Spinal cord (tissue), 9 donors: ENCODE measurements at regions not wholly inside any gene's neighbourhood (a gene's known extent, or its start where the extent isn't known, plus 50 kb on each side); places are given as distances from the start of the nearest gene placed in this dataset.
"Not testable (repeated sequence)": the region's sequence is repeated elsewhere in the genome, so short reads cannot be mapped to it uniquely, and the experiment has no call there.

ENCODE experiments used
- DNase-seq, 6 donors: peaks; one replicate each; pipeline versions ENCODE4 v3.0.0 to v3.0.0-alpha.2; 2013 to 2015; ENCODE audit warnings: low spot score in 6 of 6, low read depth in 4 of 6
- H3K27ac ChIP-seq: one replicate; pipeline ENCODE4 v1.5.1; 2013; ENCODE audit warnings: low read depth, low read length, control low read depth
- H3K27me3 ChIP-seq: one replicate; pipeline ENCODE4 v1.6.1; 2013; ENCODE audit warnings: low read length; ENCODE audit not compliant: control insufficient read depth, insufficient read depth
- H3K36me3 ChIP-seq: one replicate; pipeline ENCODE4 v1.6.1; 2013; ENCODE audit warnings: low read length; ENCODE audit not compliant: control insufficient read depth, insufficient read depth
- H3K4me1 ChIP-seq: one replicate; pipeline ENCODE4 v1.6.1; 2013; ENCODE audit warnings: low read length; ENCODE audit not compliant: control insufficient read depth, insufficient read depth
- H3K4me3 ChIP-seq: one replicate; pipeline ENCODE4 v1.5.1; 2013; ENCODE audit warnings: low read depth, low read length, control low read depth
- H3K9me3 ChIP-seq: one replicate; pipeline ENCODE4 v1.6.1; 2013; ENCODE audit warnings: low read length; ENCODE audit not compliant: control insufficient read depth, insufficient read depth
- WGBS: methylation state at CpG from one replicate; pipeline ENCODE4 v1.1.5; 2013; ENCODE audit warnings: missing lambda C conversion rate; ENCODE audit not compliant: insufficient coverage; 5-methylcytosine and 5-hydroxymethylcytosine counted together
- donor health status: healthy.

DNA sequence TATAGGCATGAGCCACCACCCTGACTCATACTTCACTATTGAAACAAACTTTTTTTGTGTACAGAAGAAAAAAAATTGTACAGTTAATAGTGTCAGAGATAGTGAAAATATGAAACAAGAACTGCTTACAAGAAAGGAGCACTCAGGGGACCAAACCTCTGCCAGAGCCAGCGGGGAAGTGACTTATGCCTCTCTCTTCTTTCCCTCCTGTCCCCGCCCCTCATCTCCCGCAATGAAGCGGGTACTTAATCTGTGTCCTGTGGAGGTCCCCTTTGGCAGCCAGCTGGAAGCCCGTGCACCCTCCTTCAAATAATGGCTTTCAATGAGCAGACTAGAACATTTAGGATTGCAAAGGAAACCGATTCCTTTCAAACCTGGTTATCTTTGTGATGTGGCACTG is 51.5 kb downstream of the PPIAL4A start:
- H3K9me3 ChIP-seq, H3K36me3 ChIP-seq, H3K27ac ChIP-seq, DNase-seq, H3K4me1 ChIP-seq, H3K27me3 ChIP-seq, H3K4me3 ChIP-seq: not testable (repeated sequence)
- no CpG with 5 or more reads among the region's 6 CpGs for WGBS

GRCh38 chr1:120941836-120942217 is 52.3 kb downstream of the PPIAL4A start:
- H3K36me3 ChIP-seq, H3K9me3 ChIP-seq, H3K27me3 ChIP-seq, H3K4me1 ChIP-seq, H3K27ac ChIP-seq, DNase-seq: not testable (repeated sequence)
- no CpG with 5 or more reads among the region's 12 CpGs for WGBS
- peak overlapping the region; percentile 39 for H3K4me3 ChIP-seq

- DNase-seq = peak in 4 of 6 donors; percentile 20 to 79 (median 53)
- H3K9me3 ChIP-seq, H3K27me3 ChIP-seq, H3K4me1 ChIP-seq, H3K36me3 ChIP-seq: not testable (repeated sequence)
- under 1% methylated on average over 28 of the region's 34 CpGs for WGBS
- H3K27ac ChIP-seq = peak overlapping the region; percentile 40
- H3K4me3 ChIP-seq = peak overlapping the region; percentile 39
Measured at GRCh38 chr1:120942218-120942944, 52.8 kb downstream of the PPIAL4A start.

- H3K36me3 ChIP-seq, H3K4me1 ChIP-seq, H3K27ac ChIP-seq, H3K4me3 ChIP-seq, DNase-seq, H3K9me3 ChIP-seq, H3K27me3 ChIP-seq: not testable (repeated sequence)
- no CpG with 5 or more reads among the region's 9 CpGs for WGBS
Measured at GRCh38 chr1:120942945-120943319, 53.4 kb downstream of the PPIAL4A start.

- not testable (repeated sequence) for DNase-seq, H3K27ac ChIP-seq, H3K9me3 ChIP-seq, H3K36me3 ChIP-seq, H3K4me1 ChIP-seq, H3K27me3 ChIP-seq, H3K4me3 ChIP-seq
- WGBS = no CpG with 5 or more reads among the region's 20 CpGs
Measured at GRCh38 chr1:120944691-120945090, 55.1 kb downstream of the PPIAL4A start.

- not testable (repeated sequence) for H3K4me3 ChIP-seq, H3K4me1 ChIP-seq, H3K27ac ChIP-seq, H3K27me3 ChIP-seq, H3K9me3 ChIP-seq, DNase-seq, H3K36me3 ChIP-seq
- WGBS = 100% methylated on average over 3 of the region's 10 CpGs
Measured at GRCh38 chr1:120945122-120945521, 55.6 kb downstream of the PPIAL4A start.

- H3K4me3 ChIP-seq, H3K9me3 ChIP-seq, H3K27me3 ChIP-seq, H3K27ac ChIP-seq, H3K4me1 ChIP-seq, DNase-seq, H3K36me3 ChIP-seq: not testable (repeated sequence)
- 100% methylated on average over 1 of the region's 4 CpGs for WGBS
Measured at GRCh38 chr1:120947114-120947513, 57.5 kb downstream of the PPIAL4A start.

- 100% methylated on average over 2 of the region's 11 CpGs for WGBS
- not testable (repeated sequence) for H3K4me3 ChIP-seq, H3K4me1 ChIP-seq, H3K27me3 ChIP-seq, DNase-seq, H3K27ac ChIP-seq, H3K36me3 ChIP-seq, H3K9me3 ChIP-seq
Measured at GRCh38 chr1:120949724-120950123, 60.2 kb downstream of the PPIAL4A start.

DNA sequence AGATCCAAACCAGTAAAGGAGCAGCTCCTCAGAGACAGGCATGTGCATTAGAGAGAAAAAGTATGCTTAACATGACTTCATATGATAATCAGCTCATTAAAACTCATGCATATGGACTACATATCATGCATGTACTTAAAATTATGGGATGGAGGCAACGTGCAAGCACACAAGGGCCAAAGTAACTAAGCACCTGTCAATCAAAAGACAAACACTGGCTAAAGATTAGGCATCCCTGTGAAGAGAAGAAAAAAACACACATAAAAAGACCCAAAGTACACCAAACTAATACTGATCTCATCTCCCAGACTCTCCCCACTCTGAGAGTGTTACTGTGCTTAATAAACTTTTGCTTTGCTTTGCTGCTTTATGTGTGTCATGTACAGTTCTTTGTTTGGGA is 61.1 kb downstream of the PPIAL4A start:
- DNase-seq, H3K27ac ChIP-seq, H3K4me3 ChIP-seq, H3K9me3 ChIP-seq, H3K36me3 ChIP-seq, H3K4me1 ChIP-seq, H3K27me3 ChIP-seq: not testable (repeated sequence)
- no CpG with 5 or more reads among the region's 1 CpG for WGBS

DNA sequence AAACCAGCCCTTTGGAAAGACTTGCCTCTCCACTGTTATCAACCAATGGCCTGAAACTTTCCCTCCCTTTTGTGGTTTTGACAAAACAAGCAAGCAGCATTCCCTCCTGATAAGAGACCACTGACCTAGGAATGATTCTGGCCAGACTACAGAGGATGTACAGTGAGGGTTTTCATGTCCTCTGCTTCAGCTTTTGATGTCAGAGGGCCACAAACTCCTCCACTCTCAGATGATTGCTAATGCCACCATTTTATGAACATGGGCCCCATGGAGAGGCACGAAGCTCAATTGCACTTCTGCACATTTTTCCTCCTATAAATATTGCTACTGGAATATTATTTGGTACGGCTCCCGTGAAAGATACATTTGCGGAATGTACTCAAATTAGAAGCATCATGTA is 61.5 kb downstream of the PPIAL4A start:
- not testable (repeated sequence) for H3K36me3 ChIP-seq, H3K27ac ChIP-seq, H3K4me3 ChIP-seq, DNase-seq, H3K9me3 ChIP-seq, H3K27me3 ChIP-seq, H3K4me1 ChIP-seq
- no CpG with 5 or more reads among the region's 4 CpGs for WGBS
